ENCODE measurements at regions not wholly inside any gene's neighbourhood (a gene's known extent, or its start where the extent isn't known, plus 50 kb on each side); places are given as distances from the start of the nearest gene placed in this dataset.

- no peaks in the 10 kb centered on the region for H3K79me2 ChIP-seq (ENCODE audit: insufficient read depth, low read depth)
- no peaks in the 10 kb centered on the region for H4K20me1 ChIP-seq (ENCODE audit: insufficient read depth)
- no peak overlapping the region for H3K9ac ChIP-seq
- no peak overlapping the region for H3K27ac ChIP-seq
- no peaks in the 10 kb centered on the region for H3K27me3 ChIP-seq (ENCODE audit: insufficient read depth, low read depth)
- H3K4me3 ChIP-seq (IDR thresholded peaks at IDR 0.05; ENCODE audit: insufficient read depth, low read depth, low read length), result no peak overlapping the region
- H3K4me1 ChIP-seq (ENCODE audit: low read depth, poor library complexity, severe bottlenecking), result no peaks in the 10 kb centered on the region
- no peak overlapping the region for H2AFZ ChIP-seq (ENCODE audit: low read depth)
- TF ChIP-seq CTCF (conservative IDR thresholded peaks at IDR 0.05; ENCODE audit: low read depth, low read length), result no peak
- no peak overlapping the region for H3K4me2 ChIP-seq
- H3K36me3 ChIP-seq (ENCODE audit: insufficient read depth), result no peaks in the 10 kb centered on the region
These were observed 196.9 kb upstream of the PPP2R2D start for GRCh38 chr10:131703941-131704340.

DNA sequence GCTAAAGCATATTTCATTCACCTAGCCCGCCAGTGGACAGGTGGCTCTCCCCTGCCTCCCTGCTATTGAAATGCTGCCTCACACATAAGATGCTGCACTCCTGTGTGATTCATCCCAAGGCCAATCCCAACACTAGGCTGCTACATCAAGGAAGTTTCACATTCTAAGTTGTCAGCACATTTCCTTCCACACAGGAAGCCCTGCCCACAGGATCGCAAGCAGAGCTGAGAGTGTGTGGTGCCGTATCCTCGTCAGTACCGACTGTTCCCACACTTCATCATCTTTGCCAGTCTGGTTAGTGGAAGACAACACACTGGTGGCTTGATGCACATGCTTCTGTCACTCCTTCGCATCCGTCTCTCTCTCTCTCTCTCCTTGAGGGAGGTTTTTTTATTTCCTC is 194.3 kb upstream of the PPP2R2D start:
- Histone ChIP-seq H3K4me2 (no peak overlapping the region), H3K79me2 (ENCODE audit: insufficient read depth, low read depth) (no peaks in the 10 kb centered on the region), H3K4me1 (ENCODE audit: low read depth, poor library complexity, severe bottlenecking) (no peaks in the 10 kb centered on the region), H3K27ac (no peak overlapping the region), H4K20me1 (ENCODE audit: insufficient read depth) (no peaks in the 10 kb centered on the region), H3K27me3 (ENCODE audit: insufficient read depth, low read depth) (no peaks in the 10 kb centered on the region; the same call in 1 of the 2 replicates), H3K36me3 (ENCODE audit: insufficient read depth) (no peaks in the 10 kb centered on the region), H3K4me3 (IDR thresholded peaks at IDR 0.05; ENCODE audit: insufficient read depth, low read depth, low read length) (no peak overlapping the region), H2AFZ (ENCODE audit: low read depth) (no peak overlapping the region), H3K9ac (no peak overlapping the region)
- no peak for TF ChIP-seq CTCF (conservative IDR thresholded peaks at IDR 0.05; ENCODE audit: low read depth, low read length)

DNA sequence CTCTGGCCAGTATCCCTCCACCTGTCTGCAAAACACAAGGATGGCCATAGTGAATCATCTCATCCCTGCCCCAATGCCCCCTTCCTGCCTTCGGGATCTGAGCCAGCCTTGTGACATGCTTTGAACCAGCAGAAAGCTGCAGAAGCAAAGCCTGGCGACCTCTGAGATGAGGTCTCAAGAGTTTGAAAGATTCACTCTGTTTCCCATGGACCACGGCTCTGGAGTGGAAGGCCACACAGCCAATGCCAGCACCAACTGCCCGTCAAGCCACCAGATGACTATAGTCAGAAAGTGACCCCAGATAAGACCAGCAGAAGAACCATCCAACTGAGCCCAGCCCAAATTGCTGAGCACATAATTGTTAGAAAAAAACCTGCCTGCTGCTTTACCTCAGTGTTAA is 193.9 kb upstream of the PPP2R2D start:
- TF ChIP-seq CTCF (conservative IDR thresholded peaks at IDR 0.05; ENCODE audit: low read depth, low read length), result no peak
- H3K4me2 ChIP-seq, result no peak overlapping the region
- H3K27me3 ChIP-seq (ENCODE audit: insufficient read depth, low read depth), result no peaks in the 10 kb centered on the region; the same call in 1 of the 2 replicates
- H3K4me1 ChIP-seq (ENCODE audit: low read depth, poor library complexity, severe bottlenecking), result no peaks in the 10 kb centered on the region
- no peak overlapping the region for H3K9ac ChIP-seq
- no peak overlapping the region for H3K27ac ChIP-seq
- no peaks in the 10 kb centered on the region for H4K20me1 ChIP-seq (ENCODE audit: insufficient read depth)
- no peaks in the 10 kb centered on the region for H3K79me2 ChIP-seq (ENCODE audit: insufficient read depth, low read depth)
- no peaks in the 10 kb centered on the region for H3K36me3 ChIP-seq (ENCODE audit: insufficient read depth)
- H2AFZ ChIP-seq (ENCODE audit: low read depth), result no peak overlapping the region
- no peak overlapping the region for H3K4me3 ChIP-seq (IDR thresholded peaks at IDR 0.05; ENCODE audit: insufficient read depth, low read depth, low read length)

GRCh38 chr10:131708225-131708880 is 192.5 kb upstream of the PPP2R2D start:
- Histone ChIP-seq H3K79me2 (ENCODE audit: insufficient read depth, low read depth) (no peaks in the 10 kb centered on the region), H3K9ac (no peak overlapping the region), H3K4me3 (IDR thresholded peaks at IDR 0.05; ENCODE audit: insufficient read depth, low read depth, low read length) (no peak overlapping the region), H3K4me1 (ENCODE audit: low read depth, poor library complexity, severe bottlenecking) (no peaks in the 10 kb centered on the region), H3K4me2 (no peak overlapping the region), H3K27ac (no peak overlapping the region), H4K20me1 (ENCODE audit: insufficient read depth) (no peaks in the 10 kb centered on the region), H3K36me3 (ENCODE audit: insufficient read depth) (no peaks in the 10 kb centered on the region), H2AFZ (ENCODE audit: low read depth) (no peak overlapping the region), H3K27me3 (ENCODE audit: insufficient read depth, low read depth) (no peaks in the 10 kb centered on the region; the same call in 1 of the 2 replicates)
- TF ChIP-seq CTCF (conservative IDR thresholded peaks at IDR 0.05; ENCODE audit: low read depth, low read length), result no peak
